ENCODE measurements at regions not wholly inside any gene's neighbourhood (a gene's known extent, or its start where the extent isn't known, plus 50 kb on each side); places are given as distances from the start of the nearest gene placed in this dataset.

- TF ChIP-seq SUZ12 (IDR thresholded peaks at IDR 0.05; ENCODE audit: extremely low read depth, insufficient read depth, insufficient read length) (no peak), ZNF274 (IDR thresholded peaks at IDR 0.05; ENCODE audit: low read depth, low read length) (no peak), YY1 (IDR thresholded peaks at IDR 0.05; ENCODE audit: insufficient read depth, insufficient read length) (no peak)
These were observed 176.7 kb downstream of the C16orf95 start for GRCh38 chr16:87140211-87141200.
